GM19455 (cell line): ENCODE measurements at regions not wholly inside any gene's neighbourhood (a gene's known extent, or its start where the extent isn't known, plus 50 kb on each side); places are given as distances from the start of the nearest gene placed in this dataset.

ENCODE experiments used
- ATAC-seq: cut with Tn5 transposase; IDR thresholded peaks from one replicate; pipeline ENCODE4 v1.9.1; 2021; ENCODE audit not compliant: unreplicated experiment

DNA sequence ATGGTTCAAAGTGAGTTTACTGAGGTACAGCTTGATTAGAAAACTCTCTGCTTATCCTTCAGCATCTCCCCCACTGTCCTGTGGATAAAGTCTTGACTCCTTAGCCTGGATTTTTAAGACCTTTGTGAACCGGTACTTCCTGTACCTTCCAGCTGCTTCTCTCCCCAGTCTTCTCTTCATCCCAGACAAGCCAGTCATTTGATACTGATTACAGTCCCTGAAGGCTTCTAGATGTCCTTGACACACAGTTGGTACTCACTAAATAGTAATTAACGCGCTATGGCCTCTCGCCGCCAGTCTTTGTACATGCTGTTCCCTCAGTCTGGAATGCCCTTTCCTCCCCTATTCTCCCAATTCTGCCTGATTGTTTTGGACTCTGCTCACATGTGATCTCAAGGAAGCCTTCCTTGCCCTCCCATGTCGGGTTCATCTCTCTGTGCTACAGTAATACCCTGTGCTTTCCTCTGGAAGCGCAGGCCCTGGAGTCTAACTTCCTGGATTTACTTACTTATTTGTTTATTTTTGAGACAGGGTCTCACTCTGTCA lies 50.6 kb upstream of the PTGR2 start:
- ATAC-seq = no peak

DNA sequence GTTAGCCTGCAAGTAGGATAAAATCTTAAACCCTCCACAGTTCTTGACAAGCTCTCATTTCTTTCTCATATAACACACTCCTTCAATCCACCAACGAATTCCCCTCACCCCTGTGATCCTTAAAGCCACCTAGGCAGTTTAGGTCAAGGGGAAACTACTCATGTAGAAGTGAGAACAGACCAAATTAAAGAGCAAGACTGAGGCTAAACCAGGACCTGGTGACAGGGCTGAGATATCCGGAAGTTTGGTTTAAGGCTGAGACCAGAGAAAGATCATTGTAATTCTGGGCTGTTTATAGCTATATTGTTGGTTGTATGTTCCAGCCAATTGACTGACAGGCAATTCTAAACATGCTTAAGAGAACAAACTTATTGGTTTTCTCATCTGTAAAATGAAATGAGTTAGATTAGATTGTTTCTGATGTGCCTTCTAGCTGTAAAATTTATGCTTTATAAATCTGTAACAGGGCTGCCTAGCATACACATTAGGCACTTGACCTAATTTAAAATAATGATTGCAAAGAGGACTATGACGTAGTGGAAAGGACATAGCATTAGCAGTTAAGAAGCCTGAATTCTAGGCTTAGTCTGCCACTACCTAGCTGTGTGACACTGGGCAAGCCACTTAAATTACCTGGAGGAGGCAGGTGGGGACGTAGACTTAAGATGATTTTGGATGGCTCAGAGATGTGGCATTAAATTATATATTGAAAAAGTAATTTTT lies 53.9 kb upstream of the PTGR2 start:
- ATAC-seq = no peak

DNA sequence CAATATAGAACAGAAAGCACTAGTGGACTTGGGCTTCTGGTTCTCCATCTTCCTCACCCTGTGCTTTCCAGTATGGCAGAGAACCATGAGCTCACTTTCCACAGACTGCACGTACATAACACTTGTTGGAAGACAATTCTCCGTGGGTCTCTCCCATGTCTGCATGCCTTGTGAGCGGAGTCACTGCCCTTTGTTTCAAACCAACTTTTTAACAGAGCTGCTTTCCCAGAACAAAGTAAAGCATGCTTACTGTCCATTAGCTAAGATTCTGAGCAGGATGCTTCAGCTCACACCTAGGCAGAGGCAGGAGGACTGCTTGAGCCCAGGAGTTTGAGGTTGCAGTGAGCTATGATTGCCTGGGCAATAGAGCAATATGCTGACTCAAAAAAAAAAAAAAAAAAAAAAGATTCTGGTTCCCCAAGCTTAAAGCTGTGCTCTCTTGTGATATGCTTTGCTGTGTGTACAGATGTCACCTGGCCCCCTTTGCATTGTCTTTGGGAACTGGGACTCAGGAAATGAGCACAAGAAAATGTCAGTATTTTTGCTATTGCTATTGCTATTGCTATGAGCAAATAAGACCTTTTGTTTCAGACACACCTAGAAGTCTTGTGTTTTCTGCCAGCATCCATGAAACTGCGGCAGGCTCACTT lies 54.6 kb upstream of the PTGR2 start:
- no peak for ATAC-seq

DNA sequence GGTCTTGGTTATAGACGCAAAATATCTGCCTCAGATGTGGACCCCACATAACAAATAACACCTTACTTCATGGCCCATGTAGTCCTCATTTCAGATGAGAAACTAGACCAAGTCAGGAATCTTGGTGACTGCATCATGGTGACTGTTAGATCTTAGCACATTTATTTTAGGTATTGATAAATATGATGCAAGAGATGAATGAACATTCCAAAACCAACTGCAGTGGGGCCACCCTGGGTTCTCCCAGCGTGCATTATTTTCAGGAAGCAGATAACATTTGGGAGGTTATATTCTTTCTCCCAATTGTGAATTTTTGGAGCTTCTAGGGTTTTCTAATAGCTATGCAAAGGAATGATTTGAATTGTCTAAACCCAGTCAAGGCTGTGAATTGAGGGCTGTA lies 55.2 kb upstream of the PTGR2 start:
- ATAC-seq = no peak

DNA sequence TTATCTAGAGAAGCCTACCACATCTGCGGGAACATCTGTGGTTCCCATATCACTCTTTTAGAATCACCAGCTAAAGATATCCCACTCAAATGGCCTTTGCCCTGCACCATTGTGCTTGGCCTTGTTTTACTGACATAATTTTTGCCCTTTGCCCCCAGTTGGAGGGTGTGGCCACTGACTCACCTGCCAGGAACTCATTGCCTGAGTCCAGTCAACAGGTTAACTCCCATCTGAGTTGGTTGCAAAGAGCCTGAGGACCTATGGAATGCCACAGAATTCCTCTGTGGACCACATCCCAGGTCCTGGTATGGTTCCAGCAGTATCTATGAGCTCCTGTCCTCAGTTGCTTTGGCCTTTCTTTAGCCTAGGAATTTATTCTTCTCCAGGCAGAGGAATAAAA lies 55.7 kb upstream of the PTGR2 start:
- ATAC-seq = no peak

DNA sequence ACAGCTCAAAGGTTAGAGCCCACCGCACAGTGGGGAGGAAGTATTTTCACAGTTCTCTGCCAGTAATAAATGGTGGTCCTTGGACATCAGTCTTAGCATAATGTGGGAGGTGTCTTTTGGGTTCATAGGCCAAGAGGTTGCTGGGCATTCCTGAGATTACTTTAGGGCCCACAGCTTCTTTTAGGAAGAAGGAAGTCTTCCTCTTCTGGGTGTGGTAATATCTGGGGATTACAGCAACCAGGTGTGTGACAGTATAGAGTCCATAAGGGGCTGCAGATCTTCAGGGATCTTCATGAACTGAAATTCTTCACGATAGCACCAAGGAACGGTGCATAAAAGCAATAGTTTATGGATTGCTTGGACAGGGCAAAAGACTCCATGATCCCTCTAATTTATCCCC lies 56.2 kb upstream of the PTGR2 start:
- no peak for ATAC-seq

DNA sequence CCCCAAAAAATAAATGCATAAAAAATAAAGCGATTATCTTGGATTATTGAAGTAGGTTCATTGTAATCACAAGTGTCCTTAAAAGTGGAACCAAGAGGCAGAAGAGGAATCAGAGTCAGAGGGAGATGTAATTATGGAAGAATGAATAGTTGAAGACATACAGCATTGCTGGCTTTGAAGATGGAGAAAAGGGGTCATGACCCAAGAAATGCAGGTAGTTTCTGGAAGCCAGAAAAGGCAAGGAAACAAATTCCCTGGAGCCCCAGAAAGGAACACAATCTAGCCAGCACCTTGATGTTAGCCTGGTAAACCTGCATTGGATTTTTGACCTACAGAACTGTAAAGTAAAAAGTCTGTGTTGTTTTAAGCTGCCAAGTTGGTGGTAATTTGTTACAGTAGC lies 57.5 kb upstream of the PTGR2 start:
- ATAC-seq = no peak

DNA sequence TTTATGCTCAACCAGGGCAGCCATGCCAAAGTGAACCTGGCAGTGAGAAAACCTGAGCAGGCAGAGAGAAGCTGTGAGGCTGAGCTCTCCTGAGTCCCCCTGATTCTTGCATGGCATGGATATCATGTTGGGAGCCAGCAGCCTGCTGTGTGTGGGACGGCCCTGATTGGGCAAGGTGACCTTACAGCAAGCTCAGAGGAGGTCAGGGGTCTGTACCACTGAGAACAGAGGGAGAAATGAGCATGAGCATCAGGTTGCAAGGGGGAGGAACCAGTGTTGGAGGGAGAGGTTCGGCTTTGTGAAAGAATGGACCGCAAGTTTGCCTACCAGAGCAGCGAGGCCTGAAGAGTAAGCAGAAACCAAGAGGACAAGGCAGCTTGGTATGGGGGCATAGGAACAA lies 59.1 kb upstream of the PTGR2 start:
- ATAC-seq = no peak

DNA sequence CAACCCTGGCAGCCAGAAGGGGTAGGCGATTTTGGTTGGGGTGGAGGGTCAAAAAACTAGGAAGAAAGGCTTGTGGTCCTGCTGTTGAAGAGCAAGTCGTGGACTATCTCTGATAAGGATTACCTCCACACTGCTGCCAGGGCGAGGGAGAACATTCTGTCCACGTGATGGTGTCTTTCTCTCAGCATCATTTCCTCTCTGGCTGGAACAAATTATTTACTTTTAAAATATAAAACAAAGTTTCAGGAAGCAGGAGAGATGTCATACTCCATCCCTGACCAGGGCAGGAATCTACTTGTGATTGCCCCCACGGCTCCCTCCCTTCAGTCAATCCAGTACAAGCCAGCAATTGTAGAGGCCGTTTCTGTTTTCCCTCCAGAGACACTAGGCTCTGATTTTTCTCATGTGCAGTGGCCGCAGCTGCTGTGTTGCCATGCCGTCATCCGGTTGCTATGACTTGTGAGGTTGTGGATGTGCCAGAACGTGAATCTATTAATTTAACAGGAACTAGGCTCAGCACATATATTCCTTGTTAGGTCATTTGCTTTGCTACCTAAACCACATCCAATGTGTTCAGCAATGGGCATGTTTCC lies 61.5 kb upstream of the PTGR2 start:
- no peak for ATAC-seq

DNA sequence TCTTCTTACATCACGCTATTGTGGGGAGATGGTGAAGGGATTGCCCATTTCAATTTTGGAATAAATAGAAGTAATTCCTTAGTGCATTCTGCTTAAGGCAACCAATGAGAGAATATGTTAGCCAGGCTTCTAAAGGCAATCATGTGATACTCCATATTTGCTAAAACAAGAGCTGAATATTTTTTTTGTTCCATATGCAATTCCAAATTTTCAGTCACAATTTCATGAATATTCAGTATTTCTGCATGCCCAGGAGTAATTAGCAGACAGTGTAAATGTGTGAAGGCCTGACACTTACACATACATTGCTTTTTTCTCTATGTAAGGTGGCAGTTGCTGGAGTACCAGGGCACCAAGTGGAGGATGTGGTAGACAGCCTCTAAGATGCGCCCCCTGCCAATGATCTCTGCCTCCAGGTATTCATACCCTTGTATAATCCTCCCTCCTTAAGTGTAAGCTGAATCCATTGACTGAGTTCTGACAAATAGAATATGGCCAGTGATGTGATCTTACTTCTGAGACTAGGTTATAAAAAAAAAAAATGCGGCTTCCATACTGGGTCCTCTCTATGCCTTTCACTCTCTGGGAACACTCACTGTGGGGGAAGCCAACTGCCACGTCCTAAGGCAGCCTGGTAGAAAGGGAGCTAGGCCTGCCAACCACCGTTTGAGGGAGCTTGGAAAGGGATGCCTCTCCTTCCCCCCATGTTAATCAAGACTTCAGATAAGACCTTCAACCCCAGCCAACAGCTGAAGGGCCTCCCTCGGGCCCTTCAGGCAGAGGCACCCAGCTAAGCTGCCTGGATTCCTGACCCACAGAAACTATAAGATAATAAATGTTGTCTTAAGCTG lies 62.7 kb upstream of the PTGR2 start:
- no peak for ATAC-seq

DNA sequence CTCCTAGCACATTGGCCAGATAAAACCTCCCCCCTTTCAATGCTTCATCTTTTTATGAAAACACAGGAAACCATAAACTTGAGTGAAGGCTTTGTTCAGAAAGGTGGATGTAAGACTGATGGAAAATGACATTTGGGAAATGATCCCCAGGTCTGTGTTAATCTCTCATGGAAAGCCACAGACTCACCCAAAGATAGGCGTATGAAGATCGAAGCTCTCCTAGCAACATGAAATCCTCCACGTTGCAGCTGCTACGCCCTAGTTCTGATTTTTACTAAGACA lies 63.4 kb upstream of the PTGR2 start:
- no peak for ATAC-seq

DNA sequence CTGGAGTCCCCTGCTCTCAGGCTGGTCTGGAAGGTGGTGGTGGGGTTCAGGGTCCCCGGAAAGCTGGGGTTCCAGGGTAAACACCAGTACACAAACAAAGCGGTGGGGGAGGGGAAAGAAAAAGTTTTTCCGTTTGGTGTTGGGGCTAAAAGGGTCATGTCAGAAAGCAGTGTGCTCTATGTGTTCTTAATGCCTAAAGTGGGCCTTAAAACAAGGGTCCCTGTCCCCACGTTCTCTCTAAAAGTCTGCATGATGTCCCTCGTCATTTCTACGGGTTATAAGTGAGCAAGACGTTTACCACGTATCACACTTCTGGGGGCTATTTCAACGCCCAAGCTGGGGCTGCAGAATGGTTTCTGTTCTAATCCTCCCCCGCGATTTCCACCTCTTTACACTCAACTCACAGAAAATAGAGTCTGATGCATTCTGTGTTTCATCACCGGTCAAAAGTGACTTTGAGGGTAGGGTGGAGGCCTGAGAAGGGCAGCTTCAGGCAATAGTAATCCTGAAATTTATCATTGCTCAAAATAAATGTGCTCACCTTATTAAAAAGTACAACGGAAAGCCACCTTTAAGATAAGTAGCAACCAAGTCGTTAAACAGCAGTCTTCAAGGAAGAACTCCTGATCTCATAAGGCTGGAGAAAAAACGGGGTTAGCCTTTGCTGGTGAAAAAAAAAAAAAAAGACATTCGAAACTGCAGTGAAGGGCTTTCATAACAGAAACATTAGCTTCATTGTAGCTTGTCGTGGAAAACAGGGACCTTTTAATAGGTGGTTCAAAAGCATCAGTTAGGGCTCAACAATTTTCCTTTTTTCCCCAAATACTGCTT lies 63.9 kb upstream of the PTGR2 start:
- no peak for ATAC-seq

DNA sequence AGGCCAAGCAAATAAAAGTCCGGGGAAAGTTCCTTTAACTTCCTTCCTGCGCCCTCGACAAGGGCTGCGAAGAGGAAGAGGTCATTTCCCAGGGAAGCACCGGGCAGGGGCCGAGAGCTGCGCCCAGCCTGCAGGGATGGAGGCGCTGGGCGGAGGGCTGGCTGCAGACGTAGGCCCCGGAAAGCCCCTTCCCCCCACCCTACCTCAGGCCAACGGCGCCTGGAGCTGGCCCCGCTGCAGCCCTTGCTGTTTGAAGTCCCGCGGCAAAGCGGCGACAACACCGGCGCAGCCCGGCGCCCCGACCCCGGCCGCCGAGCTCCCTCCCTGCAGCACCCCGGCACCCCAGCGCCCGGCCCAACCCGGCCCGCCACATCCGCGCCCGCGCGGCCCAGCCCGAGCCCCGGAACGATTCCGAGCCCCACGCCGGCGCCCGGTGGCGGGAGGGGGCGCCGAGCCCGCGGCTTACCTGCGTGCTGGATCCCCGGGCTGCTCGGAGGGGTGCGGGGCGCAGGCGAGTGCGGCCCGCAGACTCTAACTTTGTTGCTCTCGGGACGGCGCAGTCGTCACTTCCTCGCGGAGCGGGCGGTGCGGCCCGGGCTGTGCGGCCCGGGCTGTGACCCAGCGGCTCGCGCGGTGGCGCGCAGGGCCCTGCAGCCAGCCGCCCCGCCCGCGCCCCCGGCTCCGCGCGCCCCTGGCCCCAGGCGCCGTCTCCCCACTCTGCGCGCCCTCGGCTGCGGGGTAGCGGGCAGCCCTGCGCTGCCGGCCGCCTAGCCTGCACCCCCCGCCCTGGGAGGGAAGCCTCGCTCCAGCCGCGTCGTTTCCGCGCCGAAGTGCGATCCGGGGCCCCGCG lies 64.8 kb upstream of the PTGR2 start:
- no peak for ATAC-seq

DNA sequence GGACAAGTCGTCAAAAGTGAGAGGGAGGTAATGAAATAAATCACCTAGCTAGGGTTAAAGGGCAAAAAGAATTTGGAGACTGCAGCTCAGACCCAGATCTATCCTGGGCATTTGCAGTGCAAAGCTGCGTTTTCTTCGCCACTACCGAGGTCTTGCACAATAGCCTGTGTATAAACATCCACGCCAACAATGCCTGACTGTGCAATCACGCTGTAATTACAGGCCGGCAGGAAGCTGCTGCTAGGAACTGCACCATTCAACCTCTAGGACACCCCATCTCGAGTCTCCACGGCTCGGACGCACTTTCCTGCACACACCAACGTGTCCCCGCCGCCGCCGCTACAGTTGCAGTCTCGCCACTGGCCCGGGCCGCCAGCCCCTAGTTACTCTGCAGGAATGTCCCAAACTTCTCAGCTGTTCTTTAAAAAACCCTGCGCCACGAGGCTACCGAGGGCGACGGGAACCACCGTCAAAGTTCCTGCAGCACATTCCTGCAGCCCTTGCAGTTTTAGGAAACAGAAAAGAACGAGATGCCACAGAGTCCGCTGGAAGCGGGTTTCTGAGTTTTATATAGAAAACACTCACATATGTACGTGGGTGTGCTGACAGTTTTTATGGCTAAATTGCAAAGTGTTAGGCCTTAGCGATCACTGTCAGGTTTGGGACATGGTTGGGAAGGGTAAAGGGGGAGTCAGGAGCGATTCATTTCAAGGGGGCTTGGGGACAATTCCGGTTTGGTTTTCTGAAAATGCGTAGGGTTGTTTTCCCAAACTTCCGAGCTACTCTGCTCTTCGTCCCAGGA lies 65.6 kb upstream of the PTGR2 start:
- ATAC-seq = peak; percentile 44

DNA sequence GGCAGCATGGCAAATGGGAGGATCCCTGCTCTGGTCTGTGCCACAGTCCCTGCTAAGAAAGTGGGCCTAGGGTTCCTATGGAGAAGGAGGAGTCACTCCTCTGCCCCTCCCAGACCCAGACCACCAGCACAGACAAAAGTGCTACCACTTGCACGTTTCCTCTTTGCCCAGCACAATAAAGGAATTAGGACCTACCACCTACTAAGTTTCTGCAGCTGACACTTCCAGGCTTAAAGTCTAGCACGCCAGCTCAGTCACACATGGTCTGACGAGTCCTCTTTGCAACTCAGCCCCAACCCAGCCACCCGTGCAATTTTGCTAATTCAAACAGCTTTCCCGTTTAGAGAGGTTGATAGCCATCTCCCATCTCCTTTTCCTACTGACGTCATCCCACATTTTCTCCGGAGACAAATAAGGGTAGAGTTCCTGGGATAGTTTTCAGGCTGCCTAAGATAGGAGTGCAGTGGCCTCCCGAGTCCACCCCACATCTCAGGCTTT lies 66.2 kb upstream of the PTGR2 start:
- no peak for ATAC-seq

DNA sequence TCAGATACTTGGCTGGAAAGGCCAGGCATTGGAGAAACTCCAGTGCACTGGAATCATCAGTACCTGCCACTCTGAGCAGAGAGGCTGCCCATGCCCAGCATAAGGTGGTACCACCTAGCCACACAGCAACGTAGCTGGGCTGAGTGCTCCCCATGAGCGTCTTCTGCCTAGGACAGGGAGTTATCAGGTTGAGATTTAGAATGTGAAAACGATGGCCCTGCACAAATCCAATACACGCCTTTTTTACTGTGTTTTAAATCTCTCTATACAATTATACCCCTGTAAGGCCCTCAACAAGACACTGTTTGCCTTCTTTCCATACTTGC lies 66.7 kb upstream of the PTGR2 start:
- no peak for ATAC-seq

DNA sequence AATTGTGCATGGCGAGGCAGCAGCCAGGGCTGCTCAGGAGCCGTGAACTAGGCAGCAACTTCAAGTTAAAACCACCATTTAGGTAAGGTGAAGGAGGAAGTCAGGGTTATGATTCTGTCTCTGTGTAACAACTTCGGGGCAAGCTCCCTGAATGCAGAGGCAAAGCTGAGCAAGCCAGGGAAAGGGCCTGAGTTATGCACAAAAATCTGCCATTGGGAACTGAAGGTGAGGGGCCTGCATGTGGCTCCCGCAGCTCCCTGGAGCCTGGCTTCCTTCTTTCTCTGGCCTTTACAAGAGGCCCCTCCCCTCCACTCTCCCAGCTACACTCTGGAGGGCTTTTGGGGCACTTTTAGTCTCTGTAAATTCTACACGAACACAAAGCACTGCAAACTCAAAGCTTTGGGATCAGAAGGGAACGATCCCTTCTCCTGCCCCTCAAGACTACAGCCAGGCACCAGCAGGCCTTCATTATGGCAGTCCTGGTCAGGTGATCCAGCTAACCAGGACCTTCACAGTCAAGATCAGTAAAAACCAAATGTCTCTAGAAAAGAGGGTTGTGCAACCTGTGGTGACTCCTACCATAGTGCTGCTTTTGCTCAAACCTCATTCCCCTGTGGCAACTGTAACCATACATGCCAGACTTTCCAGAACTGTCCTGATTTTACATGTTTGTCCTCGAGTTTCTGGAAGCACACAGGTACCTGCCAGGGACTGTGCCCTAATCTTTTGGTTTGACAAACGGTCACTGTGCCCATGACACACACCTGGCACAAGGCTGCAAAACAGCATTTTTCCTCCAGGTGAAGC lies 67.2 kb upstream of the PTGR2 start:
- no peak for ATAC-seq

DNA sequence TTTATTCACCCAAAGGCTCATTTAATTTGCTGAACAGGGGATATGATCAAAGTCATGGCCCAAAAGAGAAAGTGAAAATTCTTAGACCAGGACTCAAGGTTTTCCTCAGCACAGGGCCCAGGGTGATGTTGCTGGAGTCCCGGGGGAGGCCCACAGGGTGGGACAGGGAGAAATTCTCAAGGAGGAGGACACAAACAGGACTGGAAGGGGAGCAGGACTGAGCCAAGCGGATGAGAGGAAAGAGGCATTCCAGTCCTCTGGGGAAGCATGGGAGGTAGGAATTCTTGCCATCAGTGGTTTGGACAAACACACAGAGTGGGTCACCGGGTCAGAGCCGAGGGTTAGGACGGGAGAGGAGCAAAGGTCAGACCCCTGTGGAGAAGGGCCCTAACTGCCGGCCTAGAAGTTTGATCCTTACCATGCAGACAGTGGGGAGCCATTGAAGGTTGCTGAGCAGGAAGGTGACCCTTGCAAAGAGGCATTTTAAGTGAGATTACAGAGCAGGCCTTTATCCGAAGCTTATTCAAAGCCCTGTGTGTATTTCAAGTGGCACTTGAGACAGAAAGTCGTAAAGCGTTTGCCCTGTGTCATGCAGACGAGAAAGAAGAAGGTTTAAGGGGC lies 68.4 kb upstream of the PTGR2 start:
- ATAC-seq = no peak
